GM21737 (cell line): ENCODE measurements at regions not wholly inside any gene's neighbourhood (a gene's known extent, or its start where the extent isn't known, plus 50 kb on each side); places are given as distances from the start of the nearest gene placed in this dataset.

Source experiments
- ATAC-seq: cut with Tn5 transposase; IDR thresholded peaks from one replicate; pipeline ENCODE4 v1.9.1; 2021; ENCODE audit warnings: mild to moderate bottlenecking, moderate library complexity; ENCODE audit not compliant: unreplicated experiment

- ATAC-seq = no peak
These were observed 951.1 kb downstream of the FAT4 start for GRCh38 chr4:126265888-126266287.

DNA sequence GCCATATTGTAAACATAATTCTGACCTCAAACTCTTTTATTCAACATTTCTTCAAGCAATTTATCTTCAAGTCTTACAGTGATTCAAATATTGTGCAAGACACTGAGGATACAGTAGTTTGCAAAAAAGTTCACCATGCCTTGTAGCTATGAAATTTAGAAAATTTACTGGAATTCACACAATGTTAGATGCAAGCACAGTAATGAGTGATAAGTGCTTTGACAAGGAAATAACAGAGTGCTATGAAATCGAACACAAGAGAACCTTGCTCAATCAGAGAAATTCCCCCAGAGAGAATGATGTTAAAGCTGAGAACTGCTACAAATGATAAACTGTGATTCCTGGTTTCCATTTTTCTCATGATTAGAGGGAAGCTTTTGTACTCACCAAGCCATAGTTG, 952.9 kb downstream of the FAT4 start:
- ATAC-seq = no peak

DNA sequence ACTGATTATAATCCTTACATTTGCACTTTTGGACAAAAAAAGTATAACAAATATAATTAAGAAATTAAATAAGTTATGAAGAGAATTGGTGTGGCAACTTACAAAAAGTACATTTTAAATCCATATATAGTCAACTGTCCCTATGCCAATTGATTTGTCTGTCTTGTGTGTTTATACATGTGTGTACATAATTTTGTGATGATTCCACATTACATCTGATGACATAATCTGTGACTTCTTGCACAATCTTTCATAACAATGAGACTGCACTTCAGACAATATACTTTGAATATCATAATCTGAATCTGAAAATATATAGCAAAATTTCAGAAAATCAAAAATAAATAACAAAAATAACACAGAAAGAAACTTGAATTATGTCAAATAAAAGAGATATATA, 953.4 kb downstream of the FAT4 start:
- no peak for ATAC-seq

DNA sequence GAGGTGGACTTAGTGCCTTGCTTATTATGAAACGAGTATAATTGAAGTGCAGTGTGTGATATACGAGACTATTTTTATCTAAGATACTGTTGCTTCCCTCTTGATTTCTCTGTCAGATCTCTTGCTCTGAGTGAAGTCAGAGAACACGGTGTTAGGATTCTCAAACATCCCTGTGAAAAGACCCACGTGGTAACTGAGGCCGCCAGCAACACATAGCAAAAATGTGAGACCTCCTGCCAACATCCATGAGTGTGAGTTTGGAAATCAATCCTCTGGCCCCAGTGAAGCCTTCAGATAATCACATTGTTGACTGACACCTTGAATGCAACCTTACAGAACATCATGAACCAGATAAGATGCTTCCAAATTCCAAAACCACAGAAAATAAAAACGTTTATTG, 954.4 kb downstream of the FAT4 start:
- no peak for ATAC-seq

DNA sequence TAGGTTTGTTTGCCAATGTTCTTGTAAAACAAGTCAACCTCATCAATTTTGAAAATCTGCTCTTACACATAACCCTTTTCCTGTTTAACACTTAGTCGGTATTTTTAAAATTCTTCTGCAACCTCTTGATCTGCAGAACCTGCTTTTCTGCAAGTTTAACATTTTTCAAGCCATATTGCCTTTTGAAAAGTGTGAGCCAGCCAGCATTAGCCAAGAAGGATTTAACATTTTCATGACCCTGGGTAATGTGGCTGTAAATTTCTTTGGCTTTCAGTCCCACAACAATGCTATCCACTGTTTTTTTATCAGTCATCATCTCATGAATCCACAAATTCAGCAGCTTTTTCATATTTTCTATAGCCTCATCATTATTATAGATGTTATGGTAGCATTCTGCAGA, 956.5 kb downstream of the FAT4 start:
- ATAC-seq = no peak

DNA sequence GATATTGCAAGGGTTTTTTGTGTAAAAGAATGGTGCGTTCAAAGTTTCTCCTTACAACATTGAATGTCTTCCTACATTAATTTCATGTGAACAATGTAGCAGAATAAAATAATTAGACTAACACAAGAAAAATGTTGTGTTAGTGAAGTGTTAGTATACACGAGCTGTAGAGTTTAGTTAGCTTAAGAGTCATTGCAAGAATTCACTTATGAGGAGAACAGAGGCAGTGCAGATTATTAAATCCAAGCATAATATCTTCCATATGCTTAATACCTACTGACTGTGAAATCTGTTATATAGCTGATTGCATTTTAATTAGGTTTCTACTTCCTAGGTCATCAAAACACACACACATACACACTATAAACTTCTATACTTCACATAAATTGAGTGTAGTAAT, 959.0 kb downstream of the FAT4 start:
- no peak for ATAC-seq

DNA sequence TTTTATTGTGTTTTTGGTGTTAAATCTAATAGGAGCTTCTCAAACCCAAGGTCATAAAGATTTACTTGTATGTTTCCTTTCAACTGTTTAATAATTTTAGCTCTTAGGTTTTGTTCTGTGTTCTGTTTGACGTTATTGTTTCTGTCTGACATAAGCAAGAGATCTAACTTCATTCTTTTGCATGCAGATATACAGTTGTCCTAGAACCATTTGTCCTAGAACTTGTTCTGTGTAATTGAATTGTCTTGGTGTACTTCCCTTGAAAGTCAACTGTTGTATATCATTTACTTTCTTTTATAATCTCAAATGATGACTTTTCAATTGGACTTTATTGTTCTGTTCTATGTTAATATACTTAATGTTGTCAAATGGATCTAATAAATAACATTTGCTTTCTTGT, 977.1 kb downstream of the FAT4 start:
- no peak for ATAC-seq

DNA sequence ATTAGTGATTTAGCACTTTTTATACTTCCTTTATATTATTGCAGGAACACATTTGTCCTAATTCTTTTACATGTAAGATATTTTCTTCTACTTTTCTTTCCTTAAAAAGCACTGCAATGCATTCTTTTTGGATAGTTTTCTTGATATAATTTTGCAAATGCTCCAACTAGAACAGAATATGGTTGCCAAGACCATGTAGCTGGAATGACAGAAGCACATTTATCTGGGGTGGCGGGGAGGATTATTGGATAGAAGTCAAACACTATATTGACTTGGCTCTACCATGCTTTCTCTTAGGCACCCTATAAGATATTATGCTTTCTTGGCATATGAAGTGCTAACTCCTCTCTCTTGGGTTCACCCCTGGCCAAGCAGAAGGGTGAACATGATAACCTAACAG, 983.5 kb downstream of the FAT4 start:
- no peak for ATAC-seq

- ATAC-seq = no peak
These were observed 991.6 kb downstream of the FAT4 start for GRCh38 chr4:126306152-126306869.

DNA sequence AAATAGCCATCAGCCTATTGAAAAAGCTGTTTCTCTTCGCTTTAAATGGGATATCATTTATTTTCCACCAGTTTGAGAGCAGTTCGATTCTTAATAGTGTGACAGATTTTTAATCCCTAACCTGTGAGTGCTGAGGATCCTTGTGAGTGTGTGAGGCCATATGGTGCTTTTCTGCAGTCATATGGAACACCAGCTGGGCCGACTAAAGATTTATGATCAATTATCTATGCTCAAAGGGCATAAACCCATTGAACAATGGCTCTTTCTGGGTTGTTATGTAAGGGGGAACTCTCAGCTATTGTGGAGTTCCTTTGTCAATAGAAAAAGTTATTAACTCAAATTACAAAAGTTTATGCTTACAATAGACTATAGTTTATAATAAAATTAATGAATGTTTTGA, 1003.6 kb downstream of the FAT4 start:
- no peak for ATAC-seq

DNA sequence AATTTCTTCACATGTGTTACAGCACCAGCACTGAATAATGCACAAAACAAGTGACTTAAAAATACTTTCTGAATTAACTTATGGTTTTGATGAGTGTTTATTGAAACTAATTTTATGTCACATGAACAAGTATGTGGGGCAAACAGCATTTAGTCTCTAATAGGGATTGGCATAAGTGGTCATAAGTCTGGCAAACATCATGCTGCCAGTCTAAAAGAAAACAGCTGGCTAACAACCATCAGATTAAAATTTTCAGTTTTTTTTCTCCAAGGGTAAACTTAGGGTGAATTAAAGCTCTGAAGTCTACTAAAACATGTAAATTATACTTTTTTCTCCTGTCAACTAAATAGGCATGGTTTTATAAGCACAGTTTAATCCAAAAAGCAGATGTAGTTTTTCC, 1014.2 kb downstream of the FAT4 start:
- no peak for ATAC-seq

DNA sequence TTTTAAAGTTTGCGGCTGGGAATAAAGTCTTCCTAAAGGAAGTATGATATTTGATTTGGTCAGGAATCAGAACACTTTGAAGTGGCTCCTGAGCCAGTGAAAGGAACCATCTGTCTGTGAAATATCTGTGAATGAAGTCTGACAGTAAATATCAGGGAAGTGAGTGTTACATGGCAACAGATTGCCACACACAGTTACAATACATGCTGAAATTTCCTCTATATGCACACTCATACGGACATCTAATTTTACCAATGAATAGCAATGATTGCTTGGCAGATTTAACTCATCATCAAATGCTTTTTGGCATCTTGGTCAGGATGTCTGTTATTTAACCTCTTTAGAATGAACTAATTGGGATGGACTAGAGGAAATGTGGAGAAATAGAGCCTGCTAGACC, 1023.8 kb downstream of the FAT4 start:
- ATAC-seq = no peak

GRCh38 chr4:126341927-126342326, 1027.2 kb downstream of the FAT4 start:
- ATAC-seq = no peak

DNA sequence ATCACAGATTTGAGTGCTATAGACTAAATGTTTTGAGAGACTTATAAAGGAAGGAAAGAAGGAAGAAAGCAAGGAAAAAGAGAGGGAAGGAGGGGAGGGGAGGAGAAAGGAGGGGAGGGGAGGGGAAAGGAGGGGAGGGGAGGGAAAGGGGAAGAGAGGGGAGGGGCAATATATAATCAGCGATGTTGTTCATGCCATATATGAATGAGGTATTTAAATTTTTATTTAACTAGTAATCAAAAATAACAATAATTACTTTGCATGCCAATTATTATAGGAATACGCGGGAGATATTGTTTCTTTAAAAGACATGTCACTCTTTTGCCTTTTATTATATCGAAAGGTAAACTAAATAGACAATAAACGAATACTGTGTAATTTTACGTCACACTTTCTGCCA, 1029.7 kb downstream of the FAT4 start:
- no peak for ATAC-seq

- ATAC-seq = no peak
These were observed 1031.9 kb downstream of the FAT4 start for GRCh38 chr4:126346654-126347053.

GRCh38 chr4:126354784-126355183, 1040.0 kb downstream of the FAT4 start:
- ATAC-seq = no peak

GRCh38 chr4:126358041-126358440, 1043.3 kb downstream of the FAT4 start:
- ATAC-seq = no peak

DNA sequence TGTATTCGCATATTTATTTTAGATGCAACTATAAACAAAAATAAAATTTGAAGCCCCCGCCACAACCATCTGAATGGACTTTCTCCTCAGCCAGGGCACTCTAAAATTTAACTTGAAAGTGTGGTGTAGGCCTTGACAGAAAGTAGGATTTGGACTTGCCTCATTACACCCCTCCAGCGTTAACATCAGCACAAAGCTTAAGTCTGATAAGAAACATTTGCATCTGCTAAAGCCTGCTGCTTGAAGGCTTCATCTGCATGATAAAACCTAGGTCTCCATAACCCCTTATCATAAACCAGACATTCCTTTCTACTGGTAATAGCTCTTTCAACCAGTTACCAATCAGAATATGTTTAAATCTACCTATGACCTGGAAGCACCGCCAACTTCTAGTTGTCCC, 1046.5 kb downstream of the FAT4 start:
- no peak for ATAC-seq

DNA sequence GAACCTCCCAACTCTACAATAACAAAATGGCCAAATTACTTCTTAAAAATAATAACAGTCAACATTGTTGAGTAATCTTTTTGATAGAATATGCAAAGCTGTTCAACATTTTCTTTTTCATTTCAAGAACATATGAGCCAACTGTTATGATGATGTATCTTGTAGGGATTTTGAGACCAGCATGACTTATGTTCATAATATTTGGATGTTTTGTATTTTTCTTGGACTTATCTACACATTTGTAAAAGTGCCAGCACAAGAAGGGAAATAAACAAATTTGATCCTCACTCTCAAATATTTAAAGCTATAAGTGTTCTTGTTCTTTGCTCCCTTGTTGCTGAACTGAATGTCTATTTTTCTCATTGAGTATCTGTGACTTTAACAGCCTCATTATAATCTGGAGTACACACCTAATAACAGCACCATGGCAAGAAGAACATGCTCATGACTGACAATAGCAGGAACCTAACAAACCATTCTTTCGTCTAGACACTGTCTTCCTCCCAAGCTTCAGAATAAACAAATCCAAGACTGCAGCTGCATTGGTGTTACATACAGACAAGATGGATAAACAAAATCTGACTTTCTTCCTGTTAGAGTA, 1049.7 kb downstream of the FAT4 start:
- ATAC-seq = no peak

- ATAC-seq = no peak
These were observed 1054.3 kb downstream of the FAT4 start for GRCh38 chr4:126369076-126369475.

DNA sequence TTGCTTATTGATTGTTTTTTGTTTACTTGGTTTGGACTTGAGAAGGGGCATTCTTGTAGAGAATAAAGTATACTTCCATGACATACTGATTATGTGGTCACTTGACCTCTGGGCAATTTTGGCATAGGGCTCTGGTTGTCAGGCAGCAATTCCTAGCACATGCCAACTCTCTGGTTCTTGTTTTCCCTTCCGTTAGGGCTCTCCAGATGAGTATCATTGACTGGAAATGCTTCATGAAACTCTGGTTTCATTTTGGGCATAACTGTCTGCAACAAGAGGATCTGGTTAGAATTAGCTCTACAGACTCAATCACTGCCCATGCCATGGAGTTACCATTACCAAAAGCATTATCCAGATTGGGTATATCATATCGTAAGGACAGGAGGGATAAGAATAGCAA, 1057.9 kb downstream of the FAT4 start:
- no peak for ATAC-seq

DNA sequence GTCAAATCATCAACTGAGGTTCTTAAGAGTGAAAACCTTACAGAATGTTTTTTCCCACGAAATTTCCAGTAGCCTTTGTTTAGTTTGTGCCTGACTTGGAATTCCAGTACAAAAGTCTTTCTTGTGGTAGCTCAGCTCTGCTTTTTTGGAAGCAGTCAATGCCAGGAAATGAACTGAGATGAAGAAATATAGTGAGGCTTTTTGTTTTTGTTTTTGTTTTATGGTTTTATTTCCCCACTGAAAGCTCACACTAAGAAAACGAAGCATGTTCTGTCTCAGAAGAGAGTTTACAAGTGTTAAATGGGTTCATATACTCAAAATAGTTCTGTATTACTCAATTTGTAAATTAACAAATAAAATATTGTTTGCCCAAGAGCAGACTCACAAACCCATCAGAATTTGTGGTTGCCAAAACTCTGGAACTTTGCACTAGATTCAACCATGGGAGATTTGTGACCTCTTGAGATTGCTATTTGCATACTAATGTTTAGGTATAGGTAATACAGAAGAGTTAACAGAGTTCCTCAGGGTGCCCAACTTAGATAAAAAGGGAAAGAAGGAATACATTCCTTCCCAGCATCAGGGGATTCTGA, 1060.8 kb downstream of the FAT4 start:
- no peak for ATAC-seq

GRCh38 chr4:126385954-126386353, 1071.2 kb downstream of the FAT4 start:
- no peak for ATAC-seq
